Stimulated activated CD8-positive, alpha-beta memory T cell treated with anti-CD3 and anti-CD28 coated beads, Interleukin-4, amount 100 ng/mL, for 1 hour (primary cell): ENCODE measurements at regions not wholly inside any gene's neighbourhood (a gene's known extent, or its start where the extent isn't known, plus 50 kb on each side); places are given as distances from the start of the nearest gene placed in this dataset.
"Not testable (repeated sequence)": the region's sequence is repeated elsewhere in the genome, so short reads cannot be mapped to it uniquely, and the experiment has no call there.

Experiments
- DNase-seq, 2 donors: peaks; one replicate each; pipeline ENCODE4 v3.0.0-alpha.2; 2020; ENCODE audit warnings: low read depth in 2 of 2, low spot score in 1 of 2

DNA sequence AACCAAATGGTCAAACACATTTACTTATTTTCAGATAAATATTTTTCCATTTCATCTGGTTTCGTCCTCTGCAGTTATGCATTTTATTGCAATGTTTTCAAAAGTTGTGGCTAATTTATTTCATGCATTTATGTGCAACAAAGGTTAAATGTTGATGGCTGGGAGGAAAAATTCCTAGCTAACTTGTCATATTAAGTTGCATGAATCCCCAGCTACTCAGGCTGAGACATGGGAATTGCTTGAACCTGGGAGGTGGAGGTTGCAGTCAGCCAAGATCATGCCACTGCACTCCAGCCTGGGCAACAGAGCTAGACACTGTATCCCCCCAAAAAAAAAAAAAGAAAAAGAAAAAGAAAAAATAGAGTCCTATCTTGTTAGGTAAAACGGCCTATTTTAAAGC lies 1862.4 kb upstream of the RAG2 start:
- no peak for DNase-seq

DNA sequence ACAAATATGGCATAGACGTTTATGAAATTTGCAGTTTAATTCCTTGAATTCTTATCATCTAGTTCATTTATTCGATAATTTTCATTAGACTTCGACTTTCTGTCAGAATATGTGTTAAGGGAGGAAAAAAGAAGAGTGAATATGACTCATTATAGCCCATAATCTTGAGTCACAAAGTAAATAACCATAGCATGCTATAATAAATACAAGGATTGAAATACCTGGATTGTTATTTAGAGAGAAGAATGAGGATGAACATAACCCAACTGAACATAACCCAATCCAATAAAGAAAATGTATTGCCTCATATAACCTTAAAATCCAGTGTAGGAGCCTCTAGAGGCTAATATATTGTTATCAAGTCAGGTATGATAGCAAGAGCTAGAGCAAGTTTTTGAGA lies 1858.3 kb upstream of the RAG2 start:
- DNase-seq = no peak

DNA sequence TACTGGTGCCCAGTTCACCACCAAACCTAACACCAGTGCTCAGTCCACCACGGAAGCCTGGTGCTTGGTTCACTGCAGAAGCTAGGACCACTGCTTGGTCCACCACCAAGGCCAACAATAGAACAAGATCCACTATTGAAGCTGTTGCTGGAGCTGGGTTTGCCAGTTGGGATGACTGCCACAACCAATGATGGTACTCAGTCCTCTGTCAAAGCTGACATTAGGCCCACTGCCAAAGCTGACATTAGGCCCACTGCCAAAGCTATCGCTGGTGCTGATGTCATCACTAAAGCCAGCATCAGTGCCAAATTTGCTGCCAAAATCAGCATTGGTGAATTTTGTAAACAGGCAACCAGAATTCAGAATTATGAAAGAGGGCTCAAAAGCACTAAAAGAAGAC lies 1850.2 kb upstream of the RAG2 start:
- DNase-seq = no peak

- DNase-seq = no peak
Measured at GRCh38 chr11:38446336-38446735, 1848.3 kb upstream of the RAG2 start.

GRCh38 chr11:38438091-38438490 lies 1840.1 kb upstream of the RAG2 start:
- no peak for DNase-seq

- DNase-seq = no peak
Measured at GRCh38 chr11:38425578-38425977, 1827.5 kb upstream of the RAG2 start.

DNA sequence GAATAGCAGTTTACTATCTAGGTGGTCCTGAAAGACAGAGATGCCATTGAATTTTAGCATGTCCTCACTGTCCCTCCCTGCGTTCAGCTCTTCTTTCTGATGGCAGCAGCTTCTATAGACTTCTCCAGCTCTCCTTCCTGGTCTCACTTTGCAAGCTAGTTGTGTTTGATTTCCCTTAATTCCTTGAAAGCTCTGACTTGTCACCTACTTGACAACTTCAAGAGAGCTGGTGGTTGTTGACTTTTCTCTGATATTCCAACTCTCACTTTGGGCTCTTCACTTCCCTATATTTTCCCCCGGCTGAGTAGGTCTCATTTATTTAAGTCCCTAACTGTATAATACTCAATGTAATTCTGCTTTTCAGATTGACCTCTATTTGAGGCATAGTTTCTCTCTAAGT lies 1825.0 kb upstream of the RAG2 start:
- DNase-seq = no peak

- DNase-seq = no peak
Measured at GRCh38 chr11:38416141-38416540, 1818.1 kb upstream of the RAG2 start.

GRCh38 chr11:38411149-38411548 lies 1813.1 kb upstream of the RAG2 start:
- DNase-seq = no peak

- DNase-seq = no peak
Measured at GRCh38 chr11:38402063-38402462, 1804.0 kb upstream of the RAG2 start.

DNA sequence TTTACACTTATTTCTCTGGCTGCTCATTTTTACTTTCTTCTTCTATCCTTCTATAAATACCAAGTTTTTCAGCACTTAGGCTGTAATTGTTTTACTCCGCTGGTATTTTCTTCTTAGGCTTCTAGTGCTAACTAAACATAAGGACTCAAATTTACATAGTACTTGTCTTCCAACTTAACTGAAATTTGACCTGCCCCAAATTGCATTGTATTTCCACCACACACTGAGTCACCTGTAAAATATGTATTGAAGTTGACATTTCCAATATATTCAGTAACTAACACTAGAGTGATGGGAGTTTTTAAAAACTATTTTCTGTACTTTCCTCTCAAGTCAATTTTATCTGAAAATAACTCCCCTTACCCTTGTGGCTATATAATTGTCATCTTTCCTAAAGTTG lies 1794.1 kb upstream of the RAG2 start:
- no peak for DNase-seq

DNA sequence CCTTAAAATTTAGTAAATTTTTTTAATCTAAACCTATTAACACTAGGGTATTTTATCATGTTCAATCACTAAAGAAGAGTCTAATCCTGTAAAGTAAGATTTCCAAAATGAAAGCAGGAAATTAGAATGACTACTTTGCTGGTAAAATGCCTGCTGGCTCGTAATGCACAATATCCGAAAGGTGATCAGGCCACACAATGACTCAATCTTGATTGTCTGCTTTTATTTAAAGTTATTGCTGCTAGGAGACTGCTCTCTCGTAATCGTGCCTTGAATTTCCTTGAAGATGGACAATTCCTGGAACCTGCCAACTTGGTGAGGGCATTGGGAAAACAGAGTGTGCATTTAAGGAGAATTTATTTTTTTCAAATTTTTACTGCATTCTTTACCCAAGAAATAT lies 1786.5 kb upstream of the RAG2 start:
- DNase-seq = no peak

DNA sequence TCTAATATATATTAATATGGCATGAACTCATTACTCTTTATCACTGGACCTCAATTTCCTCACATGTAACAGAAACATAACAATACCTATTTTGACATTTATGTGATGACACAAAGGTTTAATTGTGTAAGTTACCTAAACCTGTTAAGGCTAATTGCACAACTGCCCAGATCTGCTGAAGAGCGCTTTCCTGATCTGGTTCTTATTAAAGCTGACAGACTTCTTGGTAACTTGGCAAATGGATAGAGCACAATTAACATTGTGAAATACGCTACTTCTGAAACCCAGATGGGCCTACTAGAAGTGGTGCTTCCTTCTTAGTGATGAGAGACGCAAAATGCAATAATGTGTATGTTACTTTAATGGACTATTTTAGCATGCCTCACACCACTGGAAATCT lies 1767.2 kb upstream of the RAG2 start:
- DNase-seq = no peak

GRCh38 chr11:38356255-38356654 lies 1758.2 kb upstream of the RAG2 start:
- DNase-seq = no peak

GRCh38 chr11:38345286-38345685 lies 1747.2 kb upstream of the RAG2 start:
- DNase-seq = no peak

- not testable (repeated sequence) for DNase-seq
Measured at GRCh38 chr11:38341612-38342011, 1743.6 kb upstream of the RAG2 start.

GRCh38 chr11:38339835-38340440 lies 1741.9 kb upstream of the RAG2 start:
- DNase-seq = no peak

GRCh38 chr11:38338022-38338421 lies 1740.0 kb upstream of the RAG2 start:
- not testable (repeated sequence) for DNase-seq

DNA sequence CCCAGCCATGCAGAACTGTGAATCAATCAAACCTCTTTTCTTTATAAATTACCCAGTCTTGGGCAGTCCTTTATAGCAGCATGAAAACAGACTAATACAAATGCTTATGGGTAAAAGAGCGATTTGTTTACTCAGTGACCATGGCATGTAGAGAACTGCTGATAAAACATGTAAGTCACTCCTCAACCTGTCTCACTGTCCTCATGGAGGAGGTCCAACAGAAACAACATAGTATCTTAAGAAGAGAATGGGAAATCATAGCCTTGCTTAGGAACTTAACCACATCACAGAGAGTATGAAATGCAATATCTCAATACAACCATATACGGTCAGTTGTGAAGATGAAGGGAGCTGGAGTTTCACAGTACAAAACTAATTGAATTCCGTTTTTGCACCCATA lies 1734.0 kb upstream of the RAG2 start:
- no peak for DNase-seq

GRCh38 chr11:38330578-38330977 lies 1732.5 kb upstream of the RAG2 start:
- DNase-seq = no peak

- DNase-seq = no peak
Measured at GRCh38 chr11:38323961-38324761, 1726.1 kb upstream of the RAG2 start.

- DNase-seq = no peak
Measured at GRCh38 chr11:38315151-38315550, 1717.1 kb upstream of the RAG2 start.

GRCh38 chr11:38307455-38307854 lies 1709.4 kb upstream of the RAG2 start:
- DNase-seq = no peak
